Stimulated activated naive CD8-positive, alpha-beta T cell treated with anti-CD3 and anti-CD28 coated beads, Interleukin-15, amount 100 ng/mL, for 72 hours (primary cell): ENCODE measurements at regions not wholly inside any gene's neighbourhood (a gene's known extent, or its start where the extent isn't known, plus 50 kb on each side); places are given as distances from the start of the nearest gene placed in this dataset.

Experiments
- ATAC-seq: fragments of 150-1000 bp; cut with Tn5 transposase; 2 replicates; pipeline ENCODE4 v1.10.0; 2021; ENCODE audit warnings: mild to moderate bottlenecking, moderate library complexity
- DNase-seq, 2 donors: peaks; one replicate each; pipeline ENCODE4 v3.0.0; 2021 to 2022
- H3K27ac Mint-ChIP-seq, 2 donors: one replicate each; pipeline ENCODE4 v1.8.0; 2022; ENCODE audit warnings: mild to moderate bottlenecking in 2 of 2, mixed read lengths in 2 of 2, moderate library complexity in 2 of 2
- H3K27me3 Mint-ChIP-seq: one replicate; pipeline ENCODE4 v1.8.0; 2022; ENCODE audit warnings: mixed read lengths
- H3K4me1 Mint-ChIP-seq: one replicate; pipeline ENCODE4 v1.8.0; 2022; ENCODE audit warnings: mild to moderate bottlenecking, mixed read lengths
- H3K4me3 Mint-ChIP-seq, 2 donors: one replicate each; pipeline ENCODE4 v1.8.0; 2022; ENCODE audit warnings: mild to moderate bottlenecking in 2 of 2, mixed read lengths in 2 of 2, moderate library complexity in 1 of 2
- H3K9me3 Mint-ChIP-seq, 2 donors: one replicate each; pipeline ENCODE4 v1.8.0; 2022; ENCODE audit warnings: mixed read lengths in 2 of 2

DNA sequence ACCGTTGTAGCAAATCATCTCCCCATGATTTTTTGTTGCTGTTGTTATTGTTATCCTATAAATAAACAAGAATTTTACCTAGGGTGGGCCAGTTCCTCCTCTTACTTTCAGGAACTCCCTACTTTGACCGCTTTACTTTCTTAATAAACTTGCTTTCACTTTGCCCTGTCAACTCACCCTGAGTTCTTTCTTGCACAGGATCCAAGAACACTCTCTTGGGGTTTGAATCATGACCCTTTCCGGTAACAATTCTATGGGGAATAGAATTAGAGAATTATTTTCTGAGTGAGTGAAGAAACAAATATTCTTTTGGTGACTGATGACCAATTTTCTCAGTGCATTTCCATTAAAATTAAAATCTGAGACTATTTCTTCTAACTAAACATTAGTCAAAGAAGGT lies 584.0 kb upstream of the TENM3 start:
- no peak overlapping the region for H3K27ac Mint-ChIP-seq
- DNase-seq (no peak), ATAC-seq (no peak)
- H3K4me3 Mint-ChIP-seq: no peak overlapping the region
- H3K4me1 Mint-ChIP-seq: no peaks in the 10 kb centered on the region
- peaks cover 17 to 19% of the 10 kb centered on the region in 2 donors for H3K9me3 Mint-ChIP-seq
- H3K27me3 Mint-ChIP-seq: no peaks in the 10 kb centered on the region

DNA sequence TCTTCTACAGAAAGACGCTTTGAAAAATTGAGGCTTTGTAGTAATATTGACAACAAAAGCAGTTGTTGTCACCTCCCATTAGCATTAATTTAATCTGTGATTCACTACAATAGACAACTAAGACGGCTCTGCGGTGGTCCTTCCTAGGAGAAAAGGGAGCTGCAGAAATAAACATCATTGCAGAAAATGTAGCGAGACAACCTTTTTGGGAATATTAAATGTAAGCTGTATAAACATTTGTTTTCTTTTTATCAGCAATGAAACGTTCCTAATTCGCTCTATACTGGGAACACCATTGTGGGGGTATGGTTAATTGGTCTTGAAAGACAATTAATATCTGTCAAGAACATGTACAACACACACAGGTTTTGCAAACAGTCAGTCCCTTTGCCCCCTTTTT lies 583.3 kb upstream of the TENM3 start:
- DNase-seq (no peak), ATAC-seq (no peak)
- Mint-ChIP-seq H3K27ac (no peak overlapping the region), H3K4me3 (no peak overlapping the region), H3K4me1 (no peaks in the 10 kb centered on the region), H3K9me3 (peaks cover 14 to 15% of the 10 kb centered on the region in 2 donors), H3K27me3 (no peaks in the 10 kb centered on the region)

DNA sequence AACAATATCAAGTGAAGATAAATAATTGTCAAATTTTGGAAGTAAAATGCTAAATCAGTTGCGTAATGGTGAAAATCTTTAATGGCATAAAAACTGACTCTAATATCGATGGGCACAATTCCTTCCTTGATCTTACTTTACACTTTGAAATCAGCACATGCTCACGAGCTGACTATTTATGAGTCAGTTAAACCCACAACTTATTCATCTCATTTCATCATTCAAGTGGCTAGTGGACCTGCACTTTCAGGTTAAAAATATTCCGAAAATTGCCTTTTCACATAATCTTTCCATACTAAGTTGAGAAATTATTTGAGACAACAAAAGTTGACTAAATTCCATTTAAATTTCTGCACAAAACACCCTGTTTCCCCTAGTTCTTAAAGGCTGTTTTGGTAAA lies 582.1 kb upstream of the TENM3 start:
- Mint-ChIP-seq H3K9me3 (peaks cover 6% of the 10 kb centered on the region in 2 donors), H3K4me1 (no peaks in the 10 kb centered on the region), H3K4me3 (no peak overlapping the region), H3K27ac (no peak overlapping the region), H3K27me3 (no peaks in the 10 kb centered on the region)
- ATAC-seq (no peak), DNase-seq (no peak)

DNA sequence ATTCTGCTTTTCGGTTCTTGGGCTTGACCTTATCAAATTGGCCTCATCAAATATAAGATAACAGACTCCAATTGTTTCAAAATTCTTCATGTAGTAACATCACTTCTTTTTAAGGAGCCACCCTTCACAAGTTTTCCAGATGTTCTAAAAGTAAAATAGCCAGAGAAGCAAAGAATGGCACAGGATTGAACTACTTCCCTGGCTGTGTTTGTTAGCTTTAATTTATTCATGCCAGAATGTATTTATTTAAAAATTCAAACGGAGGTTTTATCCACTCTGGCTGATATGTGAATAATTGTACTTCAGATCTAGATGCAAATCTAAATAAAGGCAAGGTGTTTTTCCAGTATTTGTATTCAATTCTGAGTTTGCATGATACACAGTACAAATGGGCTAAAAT lies 581.3 kb upstream of the TENM3 start:
- Mint-ChIP-seq H3K9me3 (no peaks in the 10 kb centered on the region), H3K27ac (no peak overlapping the region), H3K4me1 (no peaks in the 10 kb centered on the region), H3K27me3 (no peaks in the 10 kb centered on the region), H3K4me3 (no peak overlapping the region)
- DNase-seq (no peak), ATAC-seq (no peak)

DNA sequence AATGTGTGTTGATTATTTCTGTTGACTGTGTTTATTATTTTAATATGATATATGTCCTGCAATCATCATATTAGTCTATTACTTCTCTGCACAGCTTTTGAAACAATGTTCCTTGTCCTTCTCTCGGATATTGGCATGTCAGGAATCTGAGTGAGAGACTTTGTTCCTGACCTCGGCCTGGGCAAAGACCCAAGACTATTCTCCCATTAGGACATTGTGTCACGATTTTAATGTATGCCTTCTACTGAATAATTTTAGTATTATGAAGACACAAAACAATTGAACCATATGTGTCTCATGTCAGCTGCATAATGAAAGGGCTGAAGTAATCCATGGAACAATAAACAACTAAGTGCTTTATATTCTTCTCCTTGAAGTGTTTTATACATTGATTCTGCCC lies 580.8 kb upstream of the TENM3 start:
- H3K9me3 Mint-ChIP-seq: no peaks in the 10 kb centered on the region

DNA sequence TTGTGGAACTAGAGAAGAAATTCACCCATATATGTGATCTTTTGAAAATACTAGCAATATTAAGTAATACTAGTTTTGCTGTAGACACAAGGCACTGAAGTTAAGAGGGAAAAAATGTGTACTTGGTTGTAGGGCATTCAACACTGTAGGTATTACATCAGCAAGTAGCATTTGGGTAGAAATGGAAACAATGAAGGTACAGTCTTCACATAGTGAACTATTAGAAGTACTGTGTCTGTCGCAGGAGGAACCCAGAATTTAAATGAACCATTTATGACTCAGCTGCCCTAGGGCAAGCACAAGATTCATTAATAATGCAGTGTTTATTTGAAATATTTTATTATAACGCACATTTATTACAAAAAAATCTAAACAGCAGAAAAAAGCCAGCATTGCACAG lies 572.7 kb upstream of the TENM3 start:
- Mint-ChIP-seq H3K9me3 (no peaks in the 10 kb centered on the region), H3K27ac (no peak overlapping the region), H3K4me1 (no peaks in the 10 kb centered on the region), H3K4me3 (no peak overlapping the region), H3K27me3 (no peaks in the 10 kb centered on the region)
- ATAC-seq (no peak), DNase-seq (no peak)

More for the DNA sequence above, 580.8 kb upstream of the TENM3 start:
- no peak overlapping the region for H3K27ac Mint-ChIP-seq
- H3K4me1 Mint-ChIP-seq: no peaks in the 10 kb centered on the region
- DNase-seq (no peak), ATAC-seq (no peak)
- no peaks in the 10 kb centered on the region for H3K27me3 Mint-ChIP-seq
- no peak overlapping the region for H3K4me3 Mint-ChIP-seq

DNA sequence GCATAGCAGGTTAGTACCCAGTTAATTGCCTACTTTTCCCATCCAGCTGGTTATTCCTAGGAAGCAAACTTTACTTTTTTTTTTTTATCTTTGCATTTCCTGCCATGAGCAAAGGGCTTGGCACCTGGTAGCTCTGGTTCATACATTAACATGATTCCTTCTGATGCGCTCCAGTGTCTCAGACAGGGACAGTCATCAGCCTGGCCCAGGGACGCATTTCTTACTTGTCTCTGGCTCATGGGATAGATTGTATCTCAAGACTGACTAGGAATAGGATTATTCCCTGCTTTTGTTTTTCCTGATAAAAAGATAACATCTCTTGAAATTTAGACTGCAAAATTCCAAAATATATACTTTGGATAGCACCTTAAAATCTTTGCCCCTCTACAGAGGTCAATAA lies 571.5 kb upstream of the TENM3 start:
- Mint-ChIP-seq H3K4me1 (no peaks in the 10 kb centered on the region), H3K27me3 (no peaks in the 10 kb centered on the region), H3K27ac (no peak overlapping the region), H3K4me3 (no peak overlapping the region), H3K9me3 (peaks cover 0 to under 1% of the 10 kb centered on the region in 2 donors)
- ATAC-seq (no peak), DNase-seq (no peak)

DNA sequence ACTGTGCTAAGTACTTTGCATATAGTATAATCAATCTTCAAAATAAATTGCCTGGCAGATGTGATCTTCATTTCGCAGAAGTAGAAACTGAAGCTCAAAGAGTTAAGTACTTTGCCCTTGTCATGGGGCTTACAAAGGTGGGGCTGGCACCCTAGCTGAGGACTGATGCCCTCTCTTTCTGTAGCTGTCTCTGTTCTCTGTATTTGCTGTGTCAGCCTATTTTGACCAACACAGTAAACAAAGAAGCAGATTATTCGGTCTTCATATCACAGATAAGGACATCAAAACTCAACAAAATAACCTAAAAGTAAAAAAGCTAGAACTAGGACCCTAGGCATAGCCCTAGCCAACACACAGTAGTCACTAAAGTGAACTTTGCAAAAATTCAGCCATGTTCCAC lies 570.5 kb upstream of the TENM3 start:
- Mint-ChIP-seq H3K27ac (no peak overlapping the region), H3K9me3 (peaks cover 2 to 9% of the 10 kb centered on the region in 2 donors), H3K4me1 (no peaks in the 10 kb centered on the region), H3K4me3 (no peak overlapping the region), H3K27me3 (no peaks in the 10 kb centered on the region)
- ATAC-seq (no peak), DNase-seq (no peak)

DNA sequence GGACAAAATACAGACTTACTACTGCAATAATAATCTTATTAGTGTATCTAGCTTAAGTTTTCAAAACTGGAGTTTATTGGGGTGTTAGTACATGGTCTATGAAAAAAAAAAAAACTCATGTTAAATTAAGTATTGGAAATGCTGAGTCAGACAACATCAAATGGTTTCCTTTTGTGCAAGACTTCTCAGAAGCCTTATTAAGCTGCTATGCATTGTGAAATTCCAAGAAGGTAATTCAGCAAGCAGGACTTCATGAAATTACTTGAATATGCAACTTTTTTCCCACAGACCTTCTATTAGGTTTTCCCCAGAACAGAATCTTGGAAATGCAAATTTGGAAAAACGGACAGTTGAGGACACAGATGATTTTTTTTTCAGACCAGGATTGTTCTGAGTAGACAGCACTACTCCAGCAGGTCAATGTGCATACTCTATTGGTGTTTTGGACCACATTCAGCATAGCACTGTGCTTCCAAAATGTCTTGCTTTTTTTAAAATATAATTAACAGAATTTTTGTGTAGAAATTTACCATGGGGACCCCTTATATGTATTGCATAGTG lies 568.8 kb upstream of the TENM3 start:
- DNase-seq: no peak
- Mint-ChIP-seq H3K4me1 (no peaks in the 10 kb centered on the region), H3K27ac (no peak overlapping the region), H3K27me3 (no peaks in the 10 kb centered on the region), H3K9me3 (peaks cover 7 to 9% of the 10 kb centered on the region in 2 donors), H3K4me3 (no peak overlapping the region)
- ATAC-seq: no peak

DNA sequence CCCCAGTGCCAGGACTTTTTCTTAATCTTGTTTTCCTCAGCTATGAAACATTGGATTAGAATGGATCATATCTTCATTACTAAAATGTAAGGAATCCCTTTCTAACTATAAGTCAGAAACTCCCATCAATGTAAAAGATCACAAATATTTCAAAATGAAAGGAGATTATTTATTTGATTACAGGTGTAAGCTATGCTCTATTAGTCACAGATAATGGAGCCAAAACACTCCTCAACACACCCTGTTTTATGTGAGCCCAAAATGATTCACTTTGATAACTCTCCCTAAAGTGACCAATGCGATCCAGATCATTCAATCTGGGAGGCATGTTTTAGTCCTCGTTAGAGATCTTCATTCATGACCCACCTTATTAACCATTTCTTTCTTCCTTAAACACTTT lies 566.7 kb upstream of the TENM3 start:
- no peaks in the 10 kb centered on the region for H3K4me1 Mint-ChIP-seq
- no peak overlapping the region for H3K4me3 Mint-ChIP-seq
- peaks cover 7 to 9% of the 10 kb centered on the region in 2 donors for H3K9me3 Mint-ChIP-seq
- DNase-seq (no peak), ATAC-seq (no peak)
- no peak overlapping the region for H3K27ac Mint-ChIP-seq
- no peaks in the 10 kb centered on the region for H3K27me3 Mint-ChIP-seq

DNA sequence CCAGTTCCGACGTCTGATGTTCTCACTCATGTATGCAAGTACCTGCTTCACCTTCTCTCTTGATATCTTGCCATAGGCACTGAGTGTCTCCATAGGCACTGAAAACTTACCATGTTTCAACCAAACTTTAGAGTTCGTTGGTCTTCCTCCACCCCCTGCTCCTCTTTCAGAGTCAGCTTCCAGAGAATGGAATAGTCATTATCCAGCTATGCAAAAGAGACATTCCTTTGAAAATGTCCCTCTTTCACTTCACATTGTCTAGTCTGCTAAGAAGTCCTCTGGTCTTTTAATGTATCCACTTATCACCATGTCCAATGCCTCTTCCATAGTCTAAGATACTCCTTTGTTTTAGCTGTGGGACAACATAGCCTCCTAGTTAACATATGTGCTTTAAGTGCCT lies 566.0 kb upstream of the TENM3 start:
- no peaks in the 10 kb centered on the region for H3K27me3 Mint-ChIP-seq
- H3K4me3 Mint-ChIP-seq: no peak overlapping the region
- no peaks in the 10 kb centered on the region for H3K4me1 Mint-ChIP-seq
- no peak for ATAC-seq
- DNase-seq: no peak
- H3K9me3 Mint-ChIP-seq: peaks cover 7 to 9% of the 10 kb centered on the region in 2 donors
- no peak overlapping the region for H3K27ac Mint-ChIP-seq

DNA sequence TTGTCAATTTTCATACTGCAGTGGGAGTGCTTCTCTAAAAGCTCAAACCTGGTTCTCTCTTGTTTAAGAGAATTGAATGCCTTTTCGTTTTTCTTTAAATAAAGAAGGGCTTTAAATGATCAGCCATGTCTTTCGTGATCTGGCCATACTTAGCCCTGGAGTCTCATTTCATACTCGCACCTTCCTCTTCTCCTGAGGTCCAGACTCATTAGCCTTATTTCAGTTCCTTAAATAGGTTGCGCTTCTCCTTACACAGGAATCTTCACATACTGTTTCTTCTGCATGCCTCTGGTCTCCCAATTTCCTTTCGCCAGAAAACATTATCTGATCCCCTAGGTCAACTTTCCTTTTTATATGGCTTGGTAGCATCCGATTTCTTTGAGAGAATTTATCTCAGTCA lies 565.6 kb upstream of the TENM3 start:
- ATAC-seq: no peak
- H3K9me3 Mint-ChIP-seq: peaks cover 7 to 9% of the 10 kb centered on the region in 2 donors

DNA sequence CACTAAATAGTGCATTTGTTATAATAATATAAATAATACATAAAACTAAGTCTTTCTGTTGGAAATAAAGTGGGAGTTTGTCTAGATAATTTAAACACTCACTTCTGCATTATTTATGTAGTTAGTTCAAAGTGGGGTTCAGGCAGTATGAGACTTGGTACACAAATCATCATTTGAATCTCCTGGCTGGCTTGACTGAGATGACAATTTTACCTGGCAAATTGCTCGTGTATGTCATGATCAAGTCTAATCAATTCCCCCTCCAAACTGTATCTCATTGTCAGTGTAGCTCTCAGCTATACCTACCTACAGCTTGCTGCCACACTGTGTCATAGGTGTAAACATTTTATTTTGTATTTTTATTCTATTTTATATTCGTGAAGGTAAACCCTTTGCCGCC lies 563.4 kb upstream of the TENM3 start:
- Mint-ChIP-seq H3K27me3 (no peaks in the 10 kb centered on the region), H3K4me3 (no peak overlapping the region), H3K4me1 (no peaks in the 10 kb centered on the region), H3K27ac (no peak overlapping the region), H3K9me3 (peaks cover 7 to 9% of the 10 kb centered on the region in 2 donors)
- DNase-seq: no peak
- no peak for ATAC-seq

More for the DNA sequence above, 565.6 kb upstream of the TENM3 start:
- Mint-ChIP-seq H3K4me1 (no peaks in the 10 kb centered on the region), H3K4me3 (no peak overlapping the region), H3K27ac (no peak overlapping the region), H3K27me3 (no peaks in the 10 kb centered on the region)
- DNase-seq: no peak

DNA sequence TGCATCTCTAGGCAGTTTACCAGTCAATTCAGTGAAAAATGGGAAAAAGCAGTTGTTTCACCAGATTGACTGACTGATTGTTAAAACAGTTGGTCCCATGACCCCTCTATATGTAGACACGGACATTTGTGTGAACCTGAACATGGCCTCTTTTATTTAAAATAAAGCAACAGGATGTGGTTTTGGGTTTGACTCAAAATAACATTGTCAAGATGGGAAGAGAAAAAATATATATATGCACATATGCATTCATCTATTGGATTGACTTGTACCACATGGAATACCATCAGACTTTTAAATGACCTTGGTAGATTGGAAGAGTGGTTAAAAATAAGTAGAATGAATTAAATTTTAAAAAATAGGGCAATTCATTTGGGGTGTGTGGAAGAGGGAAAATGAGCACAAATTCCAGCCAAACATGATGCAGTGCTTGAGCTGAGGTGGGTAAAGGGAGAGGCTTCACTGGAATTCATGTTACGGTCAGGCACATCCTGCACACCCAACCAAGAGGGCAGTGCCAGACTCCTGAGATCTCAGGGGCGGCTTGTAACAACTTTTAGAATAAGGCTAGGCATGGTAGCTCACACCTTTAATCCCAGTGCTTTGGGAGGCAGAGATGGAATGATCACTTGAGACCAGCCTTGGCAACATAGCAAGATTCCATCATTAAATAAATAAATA lies 560.7 kb upstream of the TENM3 start:
- ATAC-seq: no peak
- H3K27ac Mint-ChIP-seq: no peak overlapping the region
- peaks cover 0 to 7% of the 10 kb centered on the region in 2 donors for H3K9me3 Mint-ChIP-seq
- H3K27me3 Mint-ChIP-seq: no peaks in the 10 kb centered on the region
- H3K4me1 Mint-ChIP-seq: no peaks in the 10 kb centered on the region
- H3K4me3 Mint-ChIP-seq: no peak overlapping the region
- no peak for DNase-seq

DNA sequence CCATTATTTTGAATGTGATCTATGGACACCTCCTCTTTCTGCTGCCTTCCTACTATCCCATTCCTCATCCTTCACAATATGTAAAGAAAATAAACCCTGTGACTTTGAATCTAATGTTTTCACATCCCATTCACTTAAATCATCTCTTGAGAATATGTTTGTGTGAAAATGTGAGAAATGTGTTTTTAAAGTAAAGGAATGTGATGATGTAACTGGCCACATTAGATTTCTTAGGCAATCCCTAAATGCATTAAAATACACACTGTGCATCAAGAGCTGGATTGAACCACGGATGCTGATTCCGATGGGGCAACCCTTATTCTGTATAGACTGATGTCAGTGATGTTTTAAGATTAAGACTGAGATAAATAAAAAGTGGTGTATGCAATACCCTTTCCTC lies 558.9 kb upstream of the TENM3 start:
- ATAC-seq (no peak), DNase-seq (no peak)
- Mint-ChIP-seq H3K4me1 (no peaks in the 10 kb centered on the region), H3K27ac (no peak overlapping the region), H3K27me3 (no peaks in the 10 kb centered on the region), H3K4me3 (no peak overlapping the region), H3K9me3 (no peaks in the 10 kb centered on the region)

DNA sequence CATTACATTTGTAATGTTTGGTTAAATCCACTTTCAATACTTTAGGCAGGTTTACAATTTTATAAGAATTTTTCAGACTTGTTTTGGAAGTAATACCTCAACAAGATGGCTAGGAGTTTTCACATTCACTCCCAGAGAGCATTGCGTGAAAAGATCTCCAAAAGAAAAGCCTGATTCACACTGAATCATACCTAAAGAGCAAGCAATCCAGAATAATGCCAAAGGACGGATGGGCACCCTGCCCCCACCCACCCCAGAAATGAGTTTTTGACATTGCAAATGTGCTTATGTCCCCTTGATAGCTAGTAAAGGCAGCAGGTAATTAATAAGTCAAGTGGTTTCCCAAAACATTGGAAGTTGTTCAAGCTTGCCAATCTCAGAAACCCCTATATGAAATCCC lies 557.7 kb upstream of the TENM3 start:
- Mint-ChIP-seq H3K27ac (no peak overlapping the region), H3K27me3 (no peaks in the 10 kb centered on the region), H3K9me3 (no peaks in the 10 kb centered on the region), H3K4me1 (no peaks in the 10 kb centered on the region), H3K4me3 (no peak overlapping the region)
- DNase-seq (no peak), ATAC-seq (no peak)

DNA sequence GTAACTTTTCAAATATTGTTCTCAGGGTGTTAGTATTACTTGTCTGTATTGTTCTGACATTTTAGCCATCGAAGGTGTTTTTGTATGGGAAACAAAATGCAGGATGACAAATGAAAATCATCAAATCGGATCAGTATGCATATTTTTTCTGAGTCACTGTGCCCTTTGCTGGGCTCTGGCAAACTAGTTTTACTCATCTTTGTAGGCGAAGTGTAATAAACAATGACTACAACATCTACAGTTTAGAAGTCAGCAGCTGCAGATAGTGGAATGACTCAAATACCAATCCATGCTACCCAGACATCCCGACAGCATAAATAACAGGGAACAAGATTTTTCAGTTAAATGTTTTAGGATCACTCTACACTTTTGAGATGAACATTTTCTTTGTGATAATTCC lies 557.3 kb upstream of the TENM3 start:
- Mint-ChIP-seq H3K4me3 (no peak overlapping the region), H3K27ac (no peak overlapping the region), H3K9me3 (no peaks in the 10 kb centered on the region)

More for the DNA sequence above, 557.3 kb upstream of the TENM3 start:
- Mint-ChIP-seq H3K4me1 (no peaks in the 10 kb centered on the region), H3K27me3 (no peaks in the 10 kb centered on the region)
- ATAC-seq (no peak), DNase-seq (no peak)
